Keratinocyte (primary cell): ENCODE measurements at regions not wholly inside any gene's neighbourhood (a gene's known extent, or its start where the extent isn't known, plus 50 kb on each side); places are given as distances from the start of the nearest gene placed in this dataset.

Experiments used
- CTCF ChIP-seq, 3 experiments: IDR thresholded peaks in 1 of 3; conservative IDR thresholded peaks in 1 of 3; optimal IDR thresholded peaks in 1 of 3; 2 replicates in 2 of 3; 3 replicates in 1 of 3; pipeline versions ENCODE3 to v1.5.1; 2011; ENCODE audit warnings: low read length in 3 of 3, mild to moderate bottlenecking in 3 of 3, moderate library complexity in 2 of 3, control low read depth in 1 of 3, inconsistent platforms in 1 of 3; ENCODE audit not compliant: insufficient read depth in 2 of 3; ENCODE audit errors: extremely low read depth in 1 of 3
- EZH2 ChIP-seq: IDR thresholded peaks from one replicate; pipeline ENCODE4 v1.6.1; 2012; ENCODE audit warnings: inconsistent platforms, mild to moderate bottlenecking, low read length, moderate library complexity

- TF ChIP-seq CTCF (optimal IDR thresholded peaks at IDR 0.05 in 1 of 3, IDR thresholded peaks at IDR 0.05 in 1 of 3, conservative IDR thresholded peaks at IDR 0.05 in 1 of 3; ENCODE audit: extremely low read depth in 1 of 3, insufficient read depth in 2 of 3, low read length in 3 of 3): no peak
- TF ChIP-seq EZH2: no peak
Observed at GRCh38 chr15:26017665-26018064, 154.5 kb upstream of the ATP10A start.
